HEK293T (cell line): ENCODE measurements at regions not wholly inside any gene's neighbourhood (a gene's known extent, or its start where the extent isn't known, plus 50 kb on each side); places are given as distances from the start of the nearest gene placed in this dataset.

ENCODE experiments used
- SP1 ChIP-seq: fragments of 450-650 bp; IDR thresholded peaks from 2 replicates; pipeline ENCODE4 v1.6.1; 2017
- TARDBP ChIP-seq: fragments of 450-650 bp; IDR thresholded peaks from 2 replicates; pipeline ENCODE4 v1.6.1; 2016

DNA sequence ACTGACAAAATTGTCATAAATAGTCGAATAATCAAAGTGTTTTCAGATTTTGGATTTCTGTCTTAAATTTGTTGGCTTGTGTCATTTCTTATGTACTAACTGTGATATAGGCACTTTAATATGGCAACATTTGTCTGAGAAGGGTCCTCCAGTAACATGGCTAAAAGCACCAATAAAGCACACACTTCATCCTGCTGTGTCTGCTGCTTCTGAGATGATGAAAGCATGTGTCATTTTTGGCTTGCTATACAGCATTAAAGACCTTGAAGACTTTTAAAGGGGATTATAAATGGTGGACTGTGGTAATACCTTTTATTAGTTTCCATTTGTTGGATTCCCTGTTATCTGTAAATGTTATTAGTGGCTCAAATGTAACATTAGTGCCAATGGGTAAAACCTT, 551.8 kb upstream of the GRID2 start:
- no peak for TF ChIP-seq TARDBP
- no peak for TF ChIP-seq SP1
